ENCODE measurements at regions not wholly inside any gene's neighbourhood (a gene's known extent, or its start where the extent isn't known, plus 50 kb on each side); places are given as distances from the start of the nearest gene placed in this dataset.
A peak's percentile ranks its signal among the peaks of the same experiment; 100 is the strongest.
"Not testable (repeated sequence)": the region's sequence is repeated elsewhere in the genome, so short reads cannot be mapped to it uniquely, and the experiment has no call there.

- DNase-seq (ENCODE audit: low spot score): not testable (repeated sequence)
These were observed 60.5 kb downstream of the AREG start for GRCh38 chr4:74505355-74505978.

- DNase-seq (ENCODE audit: low spot score): not testable (repeated sequence)
These were observed 64.4 kb downstream of the AREG start for GRCh38 chr4:74509363-74509762.

- no peak for DNase-seq (ENCODE audit: low spot score)
These were observed 71.4 kb downstream of the AREG start for GRCh38 chr4:74516303-74516702.

- no peak for DNase-seq (ENCODE audit: low spot score)
These were observed 73.1 kb downstream of the AREG start for GRCh38 chr4:74517996-74518395.

- DNase-seq (ENCODE audit: low spot score): no peak
These were observed 77.5 kb downstream of the AREG start for GRCh38 chr4:74522251-74522991.

GRCh38 chr4:74523096-74523495, 78.2 kb downstream of the AREG start:
- no peak for DNase-seq (ENCODE audit: low spot score)

GRCh38 chr4:74524985-74525384, 80.0 kb downstream of the AREG start:
- no peak for DNase-seq (ENCODE audit: low spot score)

GRCh38 chr4:74527049-74527448, 82.1 kb downstream of the AREG start:
- no peak for DNase-seq (ENCODE audit: low spot score)

- no peak for DNase-seq (ENCODE audit: low spot score)
These were observed 83.2 kb downstream of the AREG start for GRCh38 chr4:74528178-74528577.

GRCh38 chr4:74529284-74530041, 84.5 kb downstream of the AREG start:
- no peak for DNase-seq (ENCODE audit: low spot score)

GRCh38 chr4:74531963-74532794, 87.2 kb downstream of the AREG start:
- peak; percentile 31 for DNase-seq (ENCODE audit: low spot score)

- DNase-seq (ENCODE audit: low spot score): no peak
These were observed 89.2 kb downstream of the AREG start for GRCh38 chr4:74534121-74534520.

- no peak for DNase-seq (ENCODE audit: low spot score)
These were observed 90.0 kb downstream of the AREG start for GRCh38 chr4:74534936-74535335.

GRCh38 chr4:74535512-74535911, 90.6 kb downstream of the AREG start:
- no peak for DNase-seq (ENCODE audit: low spot score)

- no peak for DNase-seq (ENCODE audit: low spot score)
These were observed 91.6 kb downstream of the AREG start for GRCh38 chr4:74536557-74536956.

- no peak for DNase-seq (ENCODE audit: low spot score)
These were observed 92.5 kb downstream of the AREG start for GRCh38 chr4:74537459-74537858.

- no peak for DNase-seq (ENCODE audit: low spot score)
These were observed 94.3 kb downstream of the AREG start for GRCh38 chr4:74539044-74539790.

- DNase-seq (ENCODE audit: low spot score): no peak
These were observed 95.3 kb downstream of the AREG start for GRCh38 chr4:74540193-74540592.

GRCh38 chr4:74541667-74542066, 96.7 kb downstream of the AREG start:
- no peak for DNase-seq (ENCODE audit: low spot score)

- no peak for DNase-seq (ENCODE audit: low spot score)
These were observed 98.4 kb downstream of the AREG start for GRCh38 chr4:74543231-74543781.

- DNase-seq (ENCODE audit: low spot score): no peak
These were observed 99.0 kb downstream of the AREG start for GRCh38 chr4:74543983-74544382.

All from HuH-7 (cell line).